SHP77 treated with DMSO at 0.1 percent for 48 hours (cell line): ENCODE measurements at regions not wholly inside any gene's neighbourhood (a gene's known extent, or its start where the extent isn't known, plus 50 kb on each side); places are given as distances from the start of the nearest gene placed in this dataset.

Source experiments
- DNase-seq: peaks from one replicate; lab custom pipeline; 2025; lab: John Stamatoyannopoulos, UW

- no peak for DNase-seq
These were observed 87.2 kb upstream of the POU3F3 start for GRCh38 chr2:104766683-104767082.

GRCh38 chr2:104768694-104769093, 85.2 kb upstream of the POU3F3 start:
- DNase-seq = no peak

- no peak for DNase-seq
These were observed 84.8 kb upstream of the POU3F3 start for GRCh38 chr2:104769096-104769495.

GRCh38 chr2:104772996-104773395, 80.9 kb upstream of the POU3F3 start:
- no peak for DNase-seq

GRCh38 chr2:104774631-104775030, 79.3 kb upstream of the POU3F3 start:
- no peak for DNase-seq

GRCh38 chr2:104777721-104778120, 76.2 kb upstream of the POU3F3 start:
- no peak for DNase-seq

GRCh38 chr2:104781151-104781550, 72.8 kb upstream of the POU3F3 start:
- DNase-seq = no peak

GRCh38 chr2:104784264-104784663, 69.7 kb upstream of the POU3F3 start:
- no peak for DNase-seq

- DNase-seq = no peak
These were observed 67.7 kb upstream of the POU3F3 start for GRCh38 chr2:104786204-104786603.

GRCh38 chr2:104786821-104787220, 67.1 kb upstream of the POU3F3 start:
- DNase-seq = no peak

GRCh38 chr2:104787298-104788065, 66.4 kb upstream of the POU3F3 start:
- no peak for DNase-seq

- DNase-seq = no peak
These were observed 65.0 kb upstream of the POU3F3 start for GRCh38 chr2:104788742-104789455.

- no peak for DNase-seq
These were observed 63.7 kb upstream of the POU3F3 start for GRCh38 chr2:104790100-104790811.

- no peak for DNase-seq
These were observed 62.9 kb upstream of the POU3F3 start for GRCh38 chr2:104790901-104791495.

GRCh38 chr2:104793966-104794365, 59.9 kb upstream of the POU3F3 start:
- DNase-seq = no peak

- no peak for DNase-seq
These were observed 59.5 kb upstream of the POU3F3 start for GRCh38 chr2:104794441-104794840.
